H1 (cell line): ENCODE measurements at regions not wholly inside any gene's neighbourhood (a gene's known extent, or its start where the extent isn't known, plus 50 kb on each side); places are given as distances from the start of the nearest gene placed in this dataset.

ENCODE experiments used
- CEBPB ChIP-seq: IDR thresholded peaks from 2 replicates; pipeline ENCODE4 v1.6.1; 2012; ENCODE audit warnings: low read depth, low read length
- KDM5A ChIP-seq: fragments of 200-600 bp; IDR thresholded peaks from 2 replicates; pipeline ENCODE4 v1.7.1; 2012; ENCODE audit warnings: mild to moderate bottlenecking, low read length, inconsistent platforms, mixed read lengths
- POLR2AphosphoS5 ChIP-seq: IDR thresholded peaks from 2 replicates; pipeline ENCODE4 v1.6.1; 2011; ENCODE audit warnings: low read depth, low read length
- TAF7 ChIP-seq: optimal IDR thresholded peaks from 2 replicates; pipeline ENCODE3; 2011; ENCODE audit warnings: low read depth, mild to moderate bottlenecking, inconsistent platforms, low read length, moderate library complexity, borderline replicate concordance
- TF ChIP-seq, protein P1 (sequence below), 3 experiments: IDR thresholded peaks; 1 replicate in 2 of 3; 2 replicates in 1 of 3; pipeline versions ENCODE4 v1.5.1 to v1.6.1; 2011; ENCODE audit warnings: low read length in 3 of 3, mild to moderate bottlenecking in 3 of 3, inconsistent platforms in 2 of 3, low read depth in 1 of 3, moderate library complexity in 1 of 3; ENCODE audit not compliant: insufficient read depth in 1 of 3; ENCODE audit errors: control extremely low read depth in 1 of 3

DNA sequence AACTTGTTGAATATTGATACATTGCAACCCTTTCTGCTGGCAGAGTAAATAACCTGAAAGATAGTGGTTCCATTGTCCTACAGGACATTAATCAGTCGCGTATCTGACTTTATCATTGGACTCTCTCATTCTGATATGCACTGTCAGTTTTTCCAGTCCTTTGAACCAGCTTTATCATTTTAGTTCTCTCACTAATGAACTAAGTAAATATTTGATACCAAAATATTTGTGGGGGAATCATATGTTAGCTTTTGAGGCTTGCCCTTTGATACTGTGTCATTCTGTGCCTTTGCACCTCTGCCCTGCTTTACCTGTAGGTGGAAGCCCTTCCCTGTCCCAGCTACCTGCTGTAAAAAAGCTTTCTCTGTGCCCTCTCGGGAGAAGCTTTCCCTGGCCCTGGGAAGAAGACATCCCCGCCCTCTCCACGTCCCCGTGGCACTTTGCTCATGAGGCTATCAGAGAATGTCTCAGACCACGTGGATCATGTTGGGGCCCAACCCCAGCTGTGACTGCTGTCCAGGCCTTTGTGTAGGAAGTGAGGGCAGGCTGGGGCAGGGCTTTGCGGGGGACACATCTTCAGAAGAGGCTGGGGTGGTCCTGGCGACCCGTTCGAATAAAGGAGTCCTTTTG is 117.8 kb upstream of the NXT1 start (continued):
- TF ChIP-seq, protein P1, sequence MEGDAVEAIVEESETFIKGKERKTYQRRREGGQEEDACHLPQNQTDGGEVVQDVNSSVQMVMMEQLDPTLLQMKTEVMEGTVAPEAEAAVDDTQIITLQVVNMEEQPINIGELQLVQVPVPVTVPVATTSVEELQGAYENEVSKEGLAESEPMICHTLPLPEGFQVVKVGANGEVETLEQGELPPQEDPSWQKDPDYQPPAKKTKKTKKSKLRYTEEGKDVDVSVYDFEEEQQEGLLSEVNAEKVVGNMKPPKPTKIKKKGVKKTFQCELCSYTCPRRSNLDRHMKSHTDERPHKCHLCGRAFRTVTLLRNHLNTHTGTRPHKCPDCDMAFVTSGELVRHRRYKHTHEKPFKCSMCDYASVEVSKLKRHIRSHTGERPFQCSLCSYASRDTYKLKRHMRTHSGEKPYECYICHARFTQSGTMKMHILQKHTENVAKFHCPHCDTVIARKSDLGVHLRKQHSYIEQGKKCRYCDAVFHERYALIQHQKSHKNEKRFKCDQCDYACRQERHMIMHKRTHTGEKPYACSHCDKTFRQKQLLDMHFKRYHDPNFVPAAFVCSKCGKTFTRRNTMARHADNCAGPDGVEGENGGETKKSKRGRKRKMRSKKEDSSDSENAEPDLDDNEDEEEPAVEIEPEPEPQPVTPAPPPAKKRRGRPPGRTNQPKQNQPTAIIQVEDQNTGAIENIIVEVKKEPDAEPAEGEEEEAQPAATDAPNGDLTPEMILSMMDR (IDR thresholded peaks at IDR 0.05; ENCODE audit: control extremely low read depth in 1 of 3, insufficient read depth in 1 of 3, low read depth in 1 of 3, low read length in 3 of 3): no peak
- no peak for TF ChIP-seq CEBPB
- TF ChIP-seq KDM5A: no peak
- TF ChIP-seq POLR2AphosphoS5: no peak
- no peak for TF ChIP-seq TAF7
